IPS-20b (cell line): ENCODE measurements at regions not wholly inside any gene's neighbourhood (a gene's known extent, or its start where the extent isn't known, plus 50 kb on each side); places are given as distances from the start of the nearest gene placed in this dataset.

Experiments
- H3K27ac ChIP-seq: one replicate; pipeline ENCODE4 v1.5.1; 2013; ENCODE audit warnings: low read length
- H3K27me3 ChIP-seq: 2 replicates; pipeline ENCODE4 v1.6.1; 2013; ENCODE audit warnings: mild to moderate bottlenecking, low read length, inconsistent platforms; ENCODE audit not compliant: insufficient read depth
- H3K36me3 ChIP-seq: 2 replicates; pipeline ENCODE4 v1.6.1; 2013; ENCODE audit warnings: low read depth, mild to moderate bottlenecking, inconsistent platforms, low read length, moderate library complexity; ENCODE audit not compliant: insufficient read depth
- H3K4me1 ChIP-seq: 2 replicates; pipeline ENCODE4 v1.6.1; 2013; ENCODE audit warnings: mild to moderate bottlenecking, control low read depth, inconsistent platforms, low read length, moderate library complexity; ENCODE audit not compliant: insufficient read depth
- H3K4me3 ChIP-seq: 2 replicates; pipeline ENCODE4 v1.5.1; 2013; ENCODE audit warnings: mild to moderate bottlenecking, low read length, inconsistent platforms
- H3K9ac ChIP-seq: 2 replicates; pipeline ENCODE4 v1.6.1; 2013; ENCODE audit warnings: low read depth, mild to moderate bottlenecking, inconsistent platforms, low read length, moderate library complexity
- H3K9me3 ChIP-seq: 2 replicates; pipeline ENCODE4 v1.6.1; 2013; ENCODE audit warnings: mild to moderate bottlenecking, low read depth, low read length, inconsistent platforms; ENCODE audit not compliant: insufficient read depth

DNA sequence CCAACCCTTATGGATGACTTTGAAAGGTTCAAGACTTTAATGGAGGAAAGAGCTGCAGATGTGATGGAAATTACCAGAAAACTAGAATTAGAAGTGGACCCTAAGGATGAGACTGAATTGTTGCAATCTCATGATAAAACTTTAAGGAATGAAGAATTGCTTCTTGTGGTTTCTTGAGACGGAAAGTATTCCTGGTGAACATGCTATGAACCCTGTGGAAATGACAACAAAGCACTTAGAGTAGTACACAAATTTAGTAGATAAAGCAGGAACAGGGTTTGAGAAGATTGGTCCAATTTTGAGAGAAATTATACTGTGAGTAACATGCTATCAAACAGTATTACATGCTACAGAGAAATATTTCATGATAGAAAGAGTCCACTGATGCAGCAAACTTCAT is 215.4 kb downstream of the OMA1 start:
- no peaks in the 10 kb centered on the region for H3K9me3 ChIP-seq
- H3K36me3 ChIP-seq = no peaks in the 10 kb centered on the region
- H3K27ac ChIP-seq = no peak overlapping the region
- no peaks in the 10 kb centered on the region for H3K27me3 ChIP-seq
- H3K9ac ChIP-seq = no peak overlapping the region
- no peak overlapping the region for H3K4me3 ChIP-seq
- H3K4me1 ChIP-seq = no peaks in the 10 kb centered on the region

DNA sequence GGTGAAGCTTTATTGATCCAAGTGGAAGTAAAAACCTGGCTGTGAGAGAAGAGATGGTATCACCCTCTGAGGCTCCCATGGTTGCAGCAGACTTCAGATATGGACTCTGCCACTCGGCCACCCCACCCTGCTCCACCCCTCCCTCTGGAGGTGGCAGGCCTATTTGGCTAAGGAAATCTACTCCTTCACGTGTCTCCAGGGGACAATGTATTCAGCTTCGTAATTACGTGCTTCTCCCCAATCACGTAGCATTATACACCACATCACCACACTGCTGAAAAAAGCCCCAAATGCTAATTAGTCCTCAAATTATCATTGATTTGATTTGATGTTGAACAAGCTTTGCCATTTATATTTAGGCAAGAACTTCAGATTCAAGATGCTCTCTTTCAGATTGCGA is 220.7 kb downstream of the OMA1 start:
- Histone ChIP-seq H3K9ac (no peak overlapping the region), H3K9me3 (peaks cover 8% of the 10 kb centered on the region), H3K27me3 (no peaks in the 10 kb centered on the region), H3K36me3 (no peaks in the 10 kb centered on the region), H3K4me3 (no peak overlapping the region), H3K27ac (no peak overlapping the region), H3K4me1 (no peaks in the 10 kb centered on the region)

DNA sequence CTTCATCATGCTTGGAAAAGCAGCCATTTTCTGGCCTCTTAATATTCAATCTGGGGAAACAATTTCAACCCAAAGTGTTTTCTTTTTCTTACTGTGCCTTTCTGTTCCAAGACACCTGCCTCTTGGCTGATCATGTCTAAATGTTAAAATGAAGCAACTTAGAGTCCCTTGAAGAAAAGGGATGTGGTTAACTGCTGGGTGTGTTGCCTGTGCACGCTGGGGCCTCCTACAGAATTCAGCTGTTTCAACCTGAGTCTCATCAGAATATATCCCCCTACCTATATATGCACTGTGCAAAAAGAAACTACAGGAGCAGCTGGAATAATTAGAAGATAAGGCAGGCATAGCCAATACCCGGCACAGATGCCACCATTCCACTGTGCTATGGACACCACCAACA is 222.0 kb downstream of the OMA1 start:
- Histone ChIP-seq H3K9me3 (peaks cover 14% of the 10 kb centered on the region), H3K27ac (no peak overlapping the region), H3K4me1 (no peaks in the 10 kb centered on the region), H3K4me3 (no peak overlapping the region), H3K36me3 (no peaks in the 10 kb centered on the region), H3K9ac (no peak overlapping the region), H3K27me3 (no peaks in the 10 kb centered on the region)

DNA sequence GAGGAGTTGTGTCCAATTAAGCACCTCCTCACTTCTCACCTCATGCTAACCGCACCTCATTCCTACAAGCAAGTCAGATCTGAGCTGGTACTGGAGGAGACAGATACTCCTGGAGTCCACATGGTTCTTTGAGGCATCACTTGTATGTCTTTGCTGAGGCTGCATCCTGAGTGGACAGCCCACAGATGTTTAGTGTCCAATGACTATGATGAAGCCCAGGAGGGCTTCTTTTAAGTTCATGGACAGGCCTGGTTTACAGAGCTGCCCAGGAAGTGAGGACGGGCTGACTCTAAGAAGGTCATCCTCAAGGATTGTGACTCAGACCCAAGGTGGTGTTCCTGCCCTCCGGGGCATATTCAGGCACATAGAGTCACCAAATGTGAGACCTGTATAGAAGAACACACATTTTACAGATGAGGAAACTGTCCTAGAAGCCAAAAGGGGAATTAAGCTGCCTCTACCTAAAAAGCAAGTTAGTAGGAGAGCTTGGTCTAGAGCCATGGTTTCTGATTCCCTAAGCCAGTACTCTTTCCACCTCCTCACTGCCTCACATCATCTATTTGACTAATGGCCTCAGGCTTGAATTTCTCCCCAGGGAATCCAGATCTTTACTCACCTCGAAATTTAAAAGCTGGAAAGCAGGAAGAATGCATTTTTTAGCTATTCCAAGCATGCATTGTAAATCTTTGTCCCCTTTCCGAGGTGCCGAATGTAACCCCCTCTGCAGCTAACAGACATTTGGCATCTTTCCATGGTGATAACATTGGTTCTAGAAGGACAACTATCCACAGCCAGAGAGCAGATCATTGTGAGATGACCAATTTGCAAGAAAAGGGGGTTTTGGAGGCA is 228.1 kb downstream of the OMA1 start:
- H3K27me3 ChIP-seq = no peaks in the 10 kb centered on the region
- H3K9ac ChIP-seq = no peak overlapping the region
- peaks cover 14% of the 10 kb centered on the region for H3K9me3 ChIP-seq
- H3K36me3 ChIP-seq = no peaks in the 10 kb centered on the region
- H3K4me1 ChIP-seq = 0 out of 2 replicates have a peak, but pooled peaks cover 5% of the 10 kb centered on the region
- H3K27ac ChIP-seq = no peak overlapping the region
- H3K4me3 ChIP-seq = no peak overlapping the region

DNA sequence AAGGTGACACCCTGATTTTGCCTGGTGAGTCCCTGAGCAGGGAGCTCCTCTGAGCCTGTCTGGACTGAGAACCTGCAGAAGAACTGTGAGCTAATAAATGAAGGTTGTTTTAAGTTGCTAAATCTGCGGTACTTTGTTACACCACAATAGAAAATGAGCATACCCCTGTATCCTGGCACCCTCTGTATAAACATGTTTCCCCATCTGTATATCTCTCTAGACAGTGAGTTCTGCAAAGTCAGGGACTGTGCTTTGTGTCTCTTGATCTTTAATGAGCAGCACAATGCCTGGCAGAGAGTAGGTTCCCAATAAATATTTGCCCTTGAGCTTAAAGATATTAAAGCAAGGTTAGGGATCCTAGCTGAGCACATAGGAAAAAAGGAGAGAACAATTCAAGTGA is 228.8 kb downstream of the OMA1 start:
- no peak overlapping the region for H3K4me3 ChIP-seq
- H3K36me3 ChIP-seq = no peaks in the 10 kb centered on the region
- H3K9me3 ChIP-seq = peaks cover 14% of the 10 kb centered on the region
- no peaks in the 10 kb centered on the region for H3K27me3 ChIP-seq
- H3K9ac ChIP-seq = no peak overlapping the region
- H3K27ac ChIP-seq = no peak overlapping the region
- peaks cover 6% of the 10 kb centered on the region; the same call in 1 of the 2 replicates for H3K4me1 ChIP-seq

DNA sequence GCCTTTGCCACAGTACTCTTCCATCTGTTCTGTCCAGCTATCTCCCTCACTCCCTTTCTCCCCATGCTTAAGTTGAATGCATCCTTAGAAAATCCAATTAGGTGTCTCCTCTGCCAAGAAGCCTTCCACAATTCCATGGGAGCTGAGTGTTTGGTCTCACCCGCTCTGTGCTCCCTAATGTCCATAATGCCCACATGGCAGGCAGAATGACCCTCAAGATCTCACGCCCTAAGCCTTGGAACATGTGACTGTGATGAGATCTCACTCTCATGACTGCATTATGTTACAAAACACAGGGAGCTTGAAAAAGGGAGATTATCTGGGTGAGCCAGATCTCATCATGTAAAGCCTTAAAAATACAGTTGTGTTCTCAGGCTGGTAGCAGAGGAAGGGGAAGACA is 229.4 kb downstream of the OMA1 start:
- H3K27ac ChIP-seq = no peak overlapping the region
- H3K4me3 ChIP-seq = no peak overlapping the region
- no peaks in the 10 kb centered on the region for H3K36me3 ChIP-seq
- H3K4me1 ChIP-seq = peaks cover 12% of the 10 kb centered on the region; the same call in 1 of the 2 replicates
- no peaks in the 10 kb centered on the region for H3K27me3 ChIP-seq
- peaks cover 14% of the 10 kb centered on the region for H3K9me3 ChIP-seq
- no peak overlapping the region for H3K9ac ChIP-seq

DNA sequence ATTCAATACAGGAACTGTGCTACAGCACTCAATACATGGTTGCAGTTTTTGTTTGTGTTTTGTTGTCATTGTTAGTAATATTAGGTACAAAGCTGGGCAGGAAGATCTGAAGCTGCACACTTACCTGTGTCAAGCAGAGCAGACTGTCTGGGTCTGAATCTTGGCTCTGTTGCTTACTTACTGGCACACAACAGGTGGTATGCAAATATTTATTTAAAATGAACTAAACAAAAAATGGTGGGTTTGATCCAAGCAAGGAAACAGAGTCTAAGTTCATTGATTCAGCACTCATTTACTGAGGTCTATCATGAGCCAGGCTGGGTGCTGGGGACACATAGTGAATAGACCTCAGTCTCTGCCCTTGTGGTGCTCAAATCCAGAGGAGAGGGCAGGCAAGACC is 230.4 kb downstream of the OMA1 start:
- H3K4me1 ChIP-seq = peaks cover 16% of the 10 kb centered on the region; the same call in 1 of the 2 replicates
- H3K9ac ChIP-seq = no peak overlapping the region
- H3K9me3 ChIP-seq = peaks cover 9% of the 10 kb centered on the region
- no peaks in the 10 kb centered on the region for H3K27me3 ChIP-seq
- H3K4me3 ChIP-seq = no peak overlapping the region
- no peak overlapping the region for H3K27ac ChIP-seq
- H3K36me3 ChIP-seq = no peaks in the 10 kb centered on the region

DNA sequence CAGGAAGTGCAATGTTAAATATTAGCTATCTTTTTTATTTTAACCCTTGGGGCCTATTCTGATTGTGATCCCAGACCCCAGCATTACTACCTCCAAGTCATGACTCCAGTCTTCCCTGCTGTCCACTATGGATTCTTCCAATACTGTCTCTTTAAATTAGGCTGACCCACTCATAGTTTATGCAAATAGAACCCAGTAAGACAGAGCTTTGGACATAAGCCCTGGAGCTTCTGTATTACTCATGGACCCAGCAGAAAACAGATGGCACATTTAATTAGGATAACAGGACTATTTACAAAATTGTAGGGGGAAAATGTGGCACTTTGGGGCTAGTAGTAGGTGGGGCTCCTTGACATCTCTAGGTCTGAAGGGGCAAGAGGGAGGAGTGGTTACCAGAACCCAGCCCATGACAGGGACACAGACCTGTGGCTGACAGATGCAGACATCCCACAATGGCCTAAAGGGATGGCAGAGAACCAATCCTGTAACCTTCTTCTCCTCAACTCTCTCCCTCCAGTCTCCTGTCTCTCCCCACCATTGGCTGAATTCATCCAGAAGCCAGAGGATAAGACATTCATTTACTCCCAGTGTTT is 233.5 kb downstream of the OMA1 start:
- Histone ChIP-seq H3K36me3 (no peaks in the 10 kb centered on the region), H3K9me3 (no peaks in the 10 kb centered on the region), H3K4me3 (no peak overlapping the region), H3K27ac (no peak overlapping the region), H3K4me1 (peaks cover 14% of the 10 kb centered on the region; the same call in 1 of the 2 replicates), H3K9ac (no peak overlapping the region), H3K27me3 (no peaks in the 10 kb centered on the region)

DNA sequence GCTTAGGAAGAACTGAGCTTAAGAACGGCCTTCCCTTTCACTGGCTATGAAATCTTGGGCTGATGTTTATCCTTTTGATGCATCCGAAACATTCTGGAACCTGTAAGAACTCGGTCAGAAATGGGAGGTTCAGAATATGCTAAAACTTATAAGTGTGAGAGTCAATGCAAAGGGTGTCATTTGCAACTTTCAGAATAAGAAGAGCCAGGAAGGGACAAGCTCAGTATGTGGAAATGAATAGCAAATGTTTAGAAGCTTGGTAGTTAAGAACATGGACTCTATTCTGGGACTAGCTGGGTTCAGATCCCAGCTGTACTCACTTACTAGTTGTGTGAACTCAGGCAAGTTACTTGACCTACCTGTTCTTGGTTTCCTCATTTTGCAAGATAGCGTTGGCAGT is 234.1 kb downstream of the OMA1 start:
- H3K27me3 ChIP-seq = no peaks in the 10 kb centered on the region
- no peaks in the 10 kb centered on the region for H3K36me3 ChIP-seq
- no peak overlapping the region for H3K27ac ChIP-seq
- H3K9ac ChIP-seq = no peak overlapping the region
- H3K4me1 ChIP-seq = peaks cover 20% of the 10 kb centered on the region; the same call in 1 of the 2 replicates
- H3K9me3 ChIP-seq = no peaks in the 10 kb centered on the region
- no peak overlapping the region for H3K4me3 ChIP-seq

DNA sequence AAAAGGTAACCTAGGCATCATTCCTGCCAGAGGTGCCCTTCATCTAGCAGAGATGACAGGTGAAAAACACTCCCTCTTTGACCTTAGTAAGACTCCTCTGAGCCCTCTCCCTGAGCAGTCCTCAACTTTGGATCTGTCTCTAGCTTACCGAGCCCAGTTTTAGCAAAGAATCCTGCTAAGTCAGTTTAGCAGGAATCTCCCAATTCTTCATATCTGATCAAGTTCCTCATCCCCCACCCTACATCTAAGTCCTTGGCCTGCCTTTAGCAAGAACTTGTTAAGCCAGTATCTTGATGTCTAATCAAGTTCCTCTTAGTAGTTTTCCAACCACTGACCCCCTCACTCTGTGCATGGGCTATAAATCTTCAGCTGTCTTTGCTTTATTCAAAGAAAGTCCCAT is 235.6 kb downstream of the OMA1 start:
- Histone ChIP-seq H3K36me3 (no peaks in the 10 kb centered on the region), H3K27ac (no peak overlapping the region), H3K27me3 (no peaks in the 10 kb centered on the region), H3K4me1 (peaks cover 21% of the 10 kb centered on the region; the same call in 1 of the 2 replicates), H3K4me3 (no peak overlapping the region), H3K9me3 (no peaks in the 10 kb centered on the region), H3K9ac (no peak overlapping the region)

DNA sequence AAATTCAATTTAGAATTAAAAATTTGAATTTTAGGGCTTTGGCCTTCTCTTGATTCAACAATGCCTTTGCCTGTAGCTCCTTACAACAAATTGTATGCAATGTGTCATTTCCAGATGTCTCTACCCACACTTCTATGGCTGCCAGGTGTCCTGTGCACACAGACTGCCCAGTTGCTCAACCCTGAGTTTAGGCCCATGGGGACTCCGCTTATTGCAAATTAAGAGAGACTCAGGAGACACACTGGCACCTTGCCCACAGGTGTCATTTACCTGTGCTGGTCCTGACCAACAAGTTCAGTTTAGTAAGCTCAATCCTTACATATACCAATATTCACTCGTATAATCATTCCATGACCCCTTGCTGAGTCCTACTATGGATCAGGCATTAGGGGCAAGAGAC is 236.1 kb downstream of the OMA1 start:
- Histone ChIP-seq H3K4me3 (no peak overlapping the region), H3K4me1 (peaks cover 21% of the 10 kb centered on the region; the same call in 1 of the 2 replicates), H3K36me3 (no peaks in the 10 kb centered on the region), H3K27me3 (no peaks in the 10 kb centered on the region), H3K9me3 (no peaks in the 10 kb centered on the region), H3K27ac (no peak overlapping the region), H3K9ac (no peak overlapping the region)

DNA sequence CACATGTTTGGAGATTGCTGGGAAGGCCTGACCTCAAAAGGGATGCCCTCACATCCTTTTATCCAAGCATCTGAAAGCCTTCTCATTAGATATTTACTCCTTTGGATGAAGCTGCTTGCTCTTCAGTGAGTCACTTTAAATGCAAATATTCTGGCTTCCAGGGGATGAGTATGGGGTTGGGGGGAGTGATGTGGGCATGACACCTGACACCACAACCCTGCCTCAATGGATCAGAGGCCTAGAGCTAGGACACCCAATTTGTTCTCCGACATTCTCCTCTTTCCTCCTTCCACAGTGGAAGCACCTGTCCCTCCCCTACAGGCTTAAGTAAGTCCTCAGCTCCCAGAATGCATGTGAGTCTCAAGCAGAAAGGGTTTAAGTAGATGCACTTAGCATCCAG is 238.3 kb downstream of the OMA1 start:
- Histone ChIP-seq H3K9me3 (no peaks in the 10 kb centered on the region), H3K27ac (no peak overlapping the region), H3K4me3 (no peak overlapping the region), H3K4me1 (peaks cover 21% of the 10 kb centered on the region; the same call in 1 of the 2 replicates), H3K27me3 (no peaks in the 10 kb centered on the region), H3K9ac (no peak overlapping the region), H3K36me3 (no peaks in the 10 kb centered on the region)
